HL-60 (cell line): ENCODE measurements at regions not wholly inside any gene's neighbourhood (a gene's known extent, or its start where the extent isn't known, plus 50 kb on each side); places are given as distances from the start of the nearest gene placed in this dataset.

Source experiments
- CTCF ChIP-seq: IDR thresholded peaks from one replicate; pipeline ENCODE4 v1.5.1; 2011; ENCODE audit warnings: low read length, control low read depth, inconsistent platforms; ENCODE audit not compliant: insufficient read depth
- GABPA ChIP-seq: IDR thresholded peaks from 2 replicates; pipeline ENCODE4 v1.6.1; 2012; ENCODE audit warnings: low read depth
- POLR2AphosphoS5 ChIP-seq: IDR thresholded peaks from 2 replicates; pipeline ENCODE4 v1.6.1; 2012; ENCODE audit warnings: low read depth
- SPI1 ChIP-seq: IDR thresholded peaks from 2 replicates; pipeline ENCODE4 v1.6.1; 2012; ENCODE audit warnings: low read depth, mild to moderate bottlenecking, borderline replicate concordance
- TF ChIP-seq, protein P1 (sequence below): IDR thresholded peaks from 2 replicates; pipeline ENCODE4 v1.6.1; 2012; ENCODE audit warnings: low read depth; ENCODE audit not compliant: insufficient replicate concordance

GRCh38 chr2:18381386-18381785 lies 179.1 kb downstream of the RDH14 start:
- no peak for TF ChIP-seq CTCF
- no peak for TF ChIP-seq POLR2AphosphoS5
- no peak for TF ChIP-seq GABPA
- TF ChIP-seq SPI1: no peak
- TF ChIP-seq, protein P1, sequence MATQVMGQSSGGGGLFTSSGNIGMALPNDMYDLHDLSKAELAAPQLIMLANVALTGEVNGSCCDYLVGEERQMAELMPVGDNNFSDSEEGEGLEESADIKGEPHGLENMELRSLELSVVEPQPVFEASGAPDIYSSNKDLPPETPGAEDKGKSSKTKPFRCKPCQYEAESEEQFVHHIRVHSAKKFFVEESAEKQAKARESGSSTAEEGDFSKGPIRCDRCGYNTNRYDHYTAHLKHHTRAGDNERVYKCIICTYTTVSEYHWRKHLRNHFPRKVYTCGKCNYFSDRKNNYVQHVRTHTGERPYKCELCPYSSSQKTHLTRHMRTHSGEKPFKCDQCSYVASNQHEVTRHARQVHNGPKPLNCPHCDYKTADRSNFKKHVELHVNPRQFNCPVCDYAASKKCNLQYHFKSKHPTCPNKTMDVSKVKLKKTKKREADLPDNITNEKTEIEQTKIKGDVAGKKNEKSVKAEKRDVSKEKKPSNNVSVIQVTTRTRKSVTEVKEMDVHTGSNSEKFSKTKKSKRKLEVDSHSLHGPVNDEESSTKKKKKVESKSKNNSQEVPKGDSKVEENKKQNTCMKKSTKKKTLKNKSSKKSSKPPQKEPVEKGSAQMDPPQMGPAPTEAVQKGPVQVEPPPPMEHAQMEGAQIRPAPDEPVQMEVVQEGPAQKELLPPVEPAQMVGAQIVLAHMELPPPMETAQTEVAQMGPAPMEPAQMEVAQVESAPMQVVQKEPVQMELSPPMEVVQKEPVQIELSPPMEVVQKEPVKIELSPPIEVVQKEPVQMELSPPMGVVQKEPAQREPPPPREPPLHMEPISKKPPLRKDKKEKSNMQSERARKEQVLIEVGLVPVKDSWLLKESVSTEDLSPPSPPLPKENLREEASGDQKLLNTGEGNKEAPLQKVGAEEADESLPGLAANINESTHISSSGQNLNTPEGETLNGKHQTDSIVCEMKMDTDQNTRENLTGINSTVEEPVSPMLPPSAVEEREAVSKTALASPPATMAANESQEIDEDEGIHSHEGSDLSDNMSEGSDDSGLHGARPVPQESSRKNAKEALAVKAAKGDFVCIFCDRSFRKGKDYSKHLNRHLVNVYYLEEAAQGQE: no peak
